GM18498 (cell line): ENCODE measurements at regions not wholly inside any gene's neighbourhood (a gene's known extent, or its start where the extent isn't known, plus 50 kb on each side); places are given as distances from the start of the nearest gene placed in this dataset.
"Not testable (repeated sequence)": the region's sequence is repeated elsewhere in the genome, so short reads cannot be mapped to it uniquely, and the experiment has no call there.

ENCODE experiments used
- ATAC-seq: cut with Tn5 transposase; IDR thresholded peaks from one replicate; pipeline ENCODE4 v1.9.1; 2021; ENCODE audit warnings: mild to moderate bottlenecking, moderate library complexity; ENCODE audit not compliant: unreplicated experiment

- peak; percentile 61 for ATAC-seq
Measured at GRCh38 chr1:148318123-148318903, 164.8 kb downstream of the PPIAL4G start.

DNA sequence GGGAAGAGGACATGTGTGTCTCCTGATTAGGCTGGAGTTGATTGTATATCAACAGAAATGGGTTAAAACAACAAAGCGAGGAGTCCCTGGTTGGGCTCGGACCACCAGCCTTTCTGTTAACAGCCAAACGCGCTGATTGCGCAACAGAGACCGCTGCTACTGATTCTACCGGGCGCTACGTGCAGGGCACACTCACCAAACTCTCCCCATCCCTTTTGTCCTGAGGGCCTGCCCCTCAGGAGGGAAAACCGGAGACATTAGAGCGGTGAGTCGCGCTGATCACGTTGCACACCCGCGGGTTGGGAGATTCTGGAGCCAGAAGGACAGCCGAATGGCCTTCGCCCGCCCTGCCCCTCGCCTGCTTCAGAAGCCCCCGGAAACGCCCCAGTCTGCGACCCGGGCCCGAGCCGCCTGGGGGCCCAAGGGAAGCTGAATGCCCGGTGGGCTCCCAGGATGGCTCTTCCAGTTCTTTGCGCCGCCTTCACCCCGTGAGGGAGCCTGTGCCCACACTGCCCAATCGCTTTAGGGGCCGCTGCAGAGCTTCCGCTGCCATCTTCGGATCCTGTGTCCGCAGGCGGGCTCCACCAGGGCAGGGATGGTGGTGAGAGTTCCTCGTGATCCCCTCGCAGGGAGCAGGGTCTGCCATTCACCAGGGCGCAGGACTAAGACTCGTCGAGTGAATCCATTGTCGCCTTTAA, 165.4 kb upstream of the NBPF11 start:
- ATAC-seq = no peak

DNA sequence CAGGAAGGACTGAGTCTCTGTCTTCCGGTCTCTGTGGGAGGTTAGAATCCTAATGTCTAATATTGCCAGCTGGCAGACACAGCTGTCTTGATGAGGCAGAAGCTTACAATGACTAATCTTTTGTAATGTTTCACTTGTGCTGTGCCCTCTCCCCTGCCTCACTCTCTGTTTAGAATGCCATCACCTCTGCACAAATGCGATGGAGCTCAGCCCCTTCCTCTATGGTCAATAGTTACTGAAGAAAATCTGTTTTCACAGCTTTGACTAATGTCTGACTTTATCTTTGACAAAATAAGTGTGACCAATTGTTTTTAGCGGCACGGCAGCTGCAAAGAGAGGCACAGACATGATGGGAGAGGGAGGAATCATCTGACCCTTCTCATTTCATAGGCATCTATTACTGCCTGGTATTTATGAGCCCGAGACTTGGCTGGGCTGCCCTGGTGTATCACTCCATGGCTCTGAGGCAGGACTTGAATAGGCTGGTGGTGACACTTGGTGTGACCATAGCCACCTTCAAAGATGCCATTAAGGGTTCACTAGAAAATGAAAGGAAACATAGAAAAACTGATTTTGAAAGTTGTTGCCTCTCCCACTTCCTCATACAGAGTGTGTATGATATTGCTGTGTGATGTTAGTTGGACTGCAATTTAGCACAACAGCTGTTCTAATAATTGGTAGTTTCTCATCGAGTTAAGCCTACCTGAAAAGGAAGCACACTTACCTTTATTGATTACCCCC, 163.2 kb upstream of the NBPF11 start:
- ATAC-seq = peak; percentile 86

- no peak for ATAC-seq
Measured at GRCh38 chr1:148310807-148311206, 158.7 kb upstream of the NBPF11 start.

- no peak for ATAC-seq
Measured at GRCh38 chr1:148309940-148310500, 157.9 kb upstream of the NBPF11 start.

DNA sequence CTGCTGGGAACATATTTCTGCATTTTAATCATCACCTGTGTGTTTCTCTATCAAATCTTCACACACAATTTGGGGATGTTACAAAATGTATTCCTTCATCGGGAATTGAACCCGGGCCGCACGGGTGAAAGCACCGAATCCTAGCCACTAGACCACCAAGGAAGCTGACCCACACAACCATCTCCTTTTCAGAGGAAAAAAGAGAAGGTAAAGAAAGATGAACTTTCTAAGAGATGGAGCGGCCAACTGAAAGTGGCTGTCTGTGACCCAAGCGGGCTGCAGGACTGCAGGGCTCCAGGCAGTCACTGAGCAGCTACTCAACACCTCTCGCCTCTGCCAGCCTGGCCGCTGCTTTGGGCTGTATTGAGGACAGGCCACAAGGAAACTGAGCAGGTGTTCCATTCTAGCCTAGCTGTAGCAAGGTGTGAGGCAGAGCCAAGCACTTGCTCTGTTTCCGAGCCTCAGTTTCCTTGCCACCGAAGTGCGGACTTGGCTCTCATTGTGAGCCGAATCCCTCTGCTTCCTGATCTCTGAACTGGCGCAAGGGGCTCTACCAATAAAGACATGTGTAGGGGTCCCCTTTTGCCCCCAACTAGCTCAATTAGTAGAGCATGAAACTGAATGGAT, 156.9 kb upstream of the NBPF11 start:
- ATAC-seq = no peak

DNA sequence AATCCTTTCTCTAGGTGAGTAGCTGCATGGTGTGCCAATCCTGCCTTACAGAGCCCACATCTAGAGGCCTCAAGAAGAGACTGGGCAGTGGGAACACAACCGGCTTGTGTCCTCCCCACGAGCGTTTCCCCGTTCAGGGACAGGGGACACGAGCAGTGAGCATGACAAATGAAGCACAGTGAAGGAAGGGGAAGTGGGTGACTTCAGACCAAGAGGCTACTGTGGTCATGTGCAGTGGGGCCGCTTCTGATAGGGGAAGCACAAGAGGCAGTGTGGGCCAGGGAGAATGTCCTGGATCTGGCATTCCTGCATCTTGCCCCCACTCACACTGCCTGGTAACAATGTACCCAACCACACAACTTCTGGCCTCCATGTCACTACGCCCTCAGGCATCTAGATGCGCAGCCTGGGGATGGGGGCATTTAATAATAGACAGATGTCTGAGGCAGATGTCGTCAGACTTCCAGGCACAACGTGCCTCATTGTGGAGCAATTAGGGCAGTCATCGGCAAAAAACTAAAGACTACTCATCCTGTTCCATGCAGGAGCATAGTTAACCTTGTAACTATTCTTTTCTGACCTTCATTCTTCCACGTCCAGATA, 155.6 kb upstream of the NBPF11 start:
- no peak for ATAC-seq

DNA sequence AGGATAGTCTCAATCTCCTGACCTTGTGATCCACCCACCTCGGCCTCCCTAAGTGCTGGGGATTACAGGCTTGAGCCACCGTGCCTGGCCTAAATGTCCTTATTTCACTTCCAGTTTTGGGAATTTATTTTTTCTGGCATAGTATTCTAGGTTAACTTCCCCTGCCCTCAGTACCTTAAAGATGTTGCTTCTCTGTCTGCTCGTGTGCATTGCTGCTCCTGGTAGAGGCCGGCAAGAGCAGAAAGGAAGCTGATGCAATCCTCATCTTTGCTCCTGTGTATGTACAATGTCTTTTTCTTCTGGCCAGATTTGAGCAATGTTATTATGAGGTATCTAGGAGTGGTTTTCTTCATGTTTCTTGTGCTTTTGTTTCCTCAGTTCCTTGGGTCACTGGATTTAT, 152.9 kb upstream of the NBPF11 start:
- not testable (repeated sequence) for ATAC-seq

DNA sequence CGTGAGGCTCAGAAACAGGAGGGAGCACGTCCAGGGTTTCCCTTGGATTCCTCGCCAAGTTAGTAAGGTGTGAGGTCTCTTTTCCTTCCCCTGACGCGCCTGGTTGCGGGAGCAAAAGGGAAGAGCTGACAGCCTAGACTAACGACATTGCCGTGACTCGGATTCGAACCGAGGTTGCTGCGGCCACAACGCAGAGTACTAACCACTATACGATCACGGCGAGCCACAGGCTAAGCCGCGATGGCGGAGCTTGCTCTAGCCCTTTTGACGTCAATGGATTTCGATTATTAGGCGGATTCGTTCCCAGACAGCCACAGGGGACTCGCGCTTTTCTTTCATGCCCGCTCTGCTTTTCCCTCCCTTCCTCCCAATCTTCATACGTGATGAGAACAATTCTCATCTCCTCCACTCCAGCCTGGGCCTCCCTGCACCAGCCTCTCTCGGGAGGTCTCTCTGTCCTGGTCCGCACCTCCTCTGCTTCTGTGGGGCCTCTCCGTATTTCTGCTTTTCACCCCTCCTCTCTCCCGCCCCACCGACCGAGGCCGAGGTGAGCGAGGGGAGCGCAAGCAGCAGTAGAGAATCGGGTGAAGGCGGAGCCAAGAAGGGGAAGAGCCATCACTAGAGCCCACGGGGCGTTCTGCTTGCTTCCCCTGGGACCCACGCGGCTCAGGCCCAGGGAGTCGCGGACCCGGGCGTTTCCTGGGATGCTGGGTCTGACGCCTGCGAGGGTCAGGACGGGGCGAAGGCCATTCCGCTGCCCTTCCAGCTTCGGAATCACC, 150.7 kb upstream of the NBPF11 start:
- peak; percentile 77 for ATAC-seq

GRCh38 chr1:148297852-148298251, 145.8 kb upstream of the NBPF11 start:
- not testable (repeated sequence) for ATAC-seq

GRCh38 chr1:148296511-148296910, 144.4 kb upstream of the NBPF11 start:
- ATAC-seq = no peak

DNA sequence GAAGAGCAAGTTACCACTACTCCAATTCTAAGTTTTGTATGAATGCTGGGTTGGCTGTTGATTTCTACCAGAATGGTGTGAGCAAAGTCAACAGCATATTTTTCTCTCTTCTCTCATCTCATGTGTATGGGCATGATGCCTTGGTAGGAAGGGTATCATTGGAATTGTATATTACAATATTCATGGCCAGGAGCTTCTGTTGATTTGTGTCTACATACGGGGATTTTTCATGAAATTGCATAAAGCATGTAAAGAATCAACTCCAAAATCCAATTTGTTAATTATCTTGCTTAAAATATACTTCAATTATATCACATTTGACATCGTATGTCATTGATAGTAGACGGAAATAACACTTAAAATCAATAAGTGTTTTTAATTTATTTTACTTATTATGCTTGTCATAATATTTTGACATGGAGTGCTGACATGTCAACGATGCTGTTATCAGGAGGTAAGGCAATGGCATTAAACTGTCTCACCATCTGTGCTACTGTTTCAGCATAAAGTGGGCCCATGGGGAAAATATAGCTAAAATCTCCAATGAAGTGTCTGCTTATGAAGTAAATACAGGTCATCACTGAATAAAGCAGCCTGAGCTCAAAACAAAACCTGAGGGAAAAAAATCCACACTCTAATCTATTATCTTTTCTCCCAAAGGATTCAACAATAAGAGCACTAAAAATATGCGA, 142.2 kb upstream of the NBPF11 start:
- no peak for ATAC-seq

- no peak for ATAC-seq
Measured at GRCh38 chr1:148293651-148294050, 141.6 kb upstream of the NBPF11 start.

- no peak for ATAC-seq
Measured at GRCh38 chr1:148292915-148293314, 140.8 kb upstream of the NBPF11 start.

- ATAC-seq = no peak
Measured at GRCh38 chr1:148290881-148291280, 138.8 kb upstream of the NBPF11 start.

DNA sequence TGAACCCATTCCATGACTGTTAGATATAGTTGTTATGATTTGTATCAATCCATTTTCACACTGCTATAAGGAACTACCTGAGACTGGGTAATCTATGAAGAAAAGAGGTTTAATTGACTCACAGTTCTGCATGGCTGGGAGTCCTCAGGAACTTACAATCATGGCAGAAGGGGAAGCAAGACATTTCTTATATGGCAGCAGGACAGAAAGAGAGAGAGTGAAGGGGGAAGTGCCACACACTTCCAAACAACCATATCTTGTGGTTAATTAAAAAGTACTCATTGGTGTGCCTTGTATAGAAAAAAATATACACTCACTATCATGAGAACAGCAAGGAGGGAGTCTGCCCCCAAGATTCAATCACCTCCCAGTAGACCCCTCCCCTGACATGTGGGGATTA, 137.6 kb upstream of the NBPF11 start:
- no peak for ATAC-seq

GRCh38 chr1:148285946-148286345, 133.9 kb upstream of the NBPF11 start:
- ATAC-seq = not testable (repeated sequence)

GRCh38 chr1:148280831-148281572, 128.9 kb upstream of the NBPF11 start:
- ATAC-seq = not testable (repeated sequence)
